ENCODE measurements at regions not wholly inside any gene's neighbourhood (a gene's known extent, or its start where the extent isn't known, plus 50 kb on each side); places are given as distances from the start of the nearest gene placed in this dataset.
"Not testable (repeated sequence)": the region's sequence is repeated elsewhere in the genome, so short reads cannot be mapped to it uniquely, and the experiment has no call there.

GRCh38 chr6:142644866-142645265 is 300.1 kb downstream of the HIVEP2 start:
- no peak for DNase-seq (ENCODE audit: low read depth)
- TF ChIP-seq CTCF (IDR thresholded peaks at IDR 0.05; ENCODE audit: insufficient read depth, low read depth, low read length): no peak
- H3K4me3 ChIP-seq (ENCODE audit: low read depth, low read length): no peak overlapping the region

DNA sequence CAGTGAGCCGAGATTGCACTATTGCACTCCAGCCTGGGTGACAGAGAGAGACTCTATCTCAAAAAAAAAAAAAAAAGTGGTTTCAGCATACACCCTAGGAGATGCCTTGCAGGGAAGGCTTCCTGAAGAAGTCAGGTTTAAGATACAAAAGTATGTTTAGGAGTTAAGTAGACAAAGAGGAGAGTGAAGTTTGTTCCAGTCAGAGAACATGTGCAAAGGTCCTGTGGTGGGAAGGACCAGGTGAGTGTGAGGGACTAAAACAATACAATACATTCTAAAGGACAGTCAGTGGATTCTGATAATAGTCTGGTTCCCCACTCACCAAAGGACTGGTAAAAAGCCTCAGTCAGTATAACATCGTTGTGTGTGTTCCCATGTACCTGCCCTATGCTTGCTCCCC is 299.3 kb downstream of the HIVEP2 start:
- no peak for TF ChIP-seq CTCF (IDR thresholded peaks at IDR 0.05; ENCODE audit: insufficient read depth, low read depth, low read length)
- H3K4me3 ChIP-seq (ENCODE audit: low read depth, low read length): no peak overlapping the region
- DNase-seq (ENCODE audit: low read depth): no peak

DNA sequence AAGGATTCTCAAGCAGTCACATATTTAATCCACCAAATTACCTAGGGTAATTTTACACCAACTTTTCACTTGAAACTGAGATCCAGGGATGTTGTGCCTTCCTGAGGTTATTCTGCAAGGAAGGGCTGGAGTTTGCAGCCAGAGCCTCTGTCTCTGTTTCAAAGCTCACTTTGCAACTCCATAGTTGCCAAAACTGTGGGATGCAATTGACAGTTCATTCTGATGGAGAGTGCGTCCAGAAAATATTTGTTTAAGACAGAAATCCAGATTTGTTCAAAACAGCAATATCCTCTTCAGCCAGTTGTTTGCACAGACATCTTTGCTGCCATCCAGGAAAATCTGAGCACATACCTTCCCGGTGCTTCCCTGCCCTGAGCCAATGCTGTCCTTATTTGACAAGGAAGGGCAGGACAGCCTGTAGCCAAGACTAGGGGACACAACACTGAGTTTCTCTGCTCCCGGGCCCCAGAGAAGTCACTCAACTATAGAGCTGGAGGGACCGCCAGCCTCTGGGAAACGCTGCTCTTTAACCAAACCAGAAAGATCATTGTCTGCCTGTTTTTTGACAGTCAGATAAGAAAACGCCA is 297.4 kb downstream of the HIVEP2 start:
- H3K4me3 ChIP-seq (ENCODE audit: low read depth, low read length): no peak overlapping the region
- DNase-seq (ENCODE audit: low read depth): no peak
- no peak for TF ChIP-seq CTCF (IDR thresholded peaks at IDR 0.05; ENCODE audit: insufficient read depth, low read depth, low read length)

DNA sequence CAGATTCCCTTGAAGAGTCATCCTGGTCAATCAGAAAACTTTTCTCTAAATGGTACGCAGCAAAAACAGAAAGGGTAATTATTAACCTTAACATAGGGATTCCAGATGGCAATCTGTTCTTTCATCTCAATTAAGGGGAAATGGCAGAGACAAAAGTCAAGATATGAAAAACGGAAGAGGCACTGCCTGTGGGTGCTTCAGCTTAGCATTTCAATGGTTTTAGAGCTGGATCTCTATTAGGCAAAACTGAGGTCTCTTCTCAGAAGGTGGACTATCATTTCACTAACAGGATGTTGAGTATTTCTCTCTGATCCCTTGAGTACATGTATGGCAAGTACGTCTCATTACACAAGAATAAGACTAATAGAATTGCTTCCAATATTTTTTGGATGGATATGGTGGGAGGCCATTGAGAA is 296.9 kb downstream of the HIVEP2 start:
- no peak for TF ChIP-seq CTCF (IDR thresholded peaks at IDR 0.05; ENCODE audit: insufficient read depth, low read depth, low read length)
- DNase-seq (ENCODE audit: low read depth): no peak
- no peak overlapping the region for H3K4me3 ChIP-seq (ENCODE audit: low read depth, low read length)

DNA sequence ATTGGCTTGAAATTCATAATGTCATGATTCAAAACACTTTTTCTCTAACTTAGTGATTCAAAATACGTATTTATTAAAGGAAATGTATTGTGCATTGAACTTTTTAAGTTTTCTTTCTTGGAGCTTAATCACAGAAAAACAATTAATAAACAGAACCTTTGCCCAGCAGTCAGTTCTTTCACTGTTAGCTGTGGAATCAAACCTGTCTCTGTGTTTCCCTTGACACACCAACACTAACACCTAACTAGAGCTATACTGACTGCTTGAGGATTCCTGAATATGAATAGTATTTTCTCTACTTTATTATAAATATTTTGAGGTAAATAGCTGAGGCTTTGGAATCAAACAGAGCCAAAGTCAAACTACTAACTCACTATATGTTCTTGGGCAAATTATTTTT is 296.4 kb downstream of the HIVEP2 start:
- no peak overlapping the region for H3K4me3 ChIP-seq (ENCODE audit: low read depth, low read length)
- no peak for DNase-seq (ENCODE audit: low read depth)
- TF ChIP-seq CTCF (IDR thresholded peaks at IDR 0.05; ENCODE audit: insufficient read depth, low read depth, low read length): no peak

- H3K4me3 ChIP-seq (ENCODE audit: low read depth, low read length); DNase-seq (ENCODE audit: low read depth): not testable (repeated sequence)
These were observed 295.3 kb downstream of the HIVEP2 start for GRCh38 chr6:142649438-142650234.

- DNase-seq (ENCODE audit: low read depth): no peak
- no peak overlapping the region for H3K4me3 ChIP-seq (ENCODE audit: low read depth, low read length)
These were observed 293.6 kb downstream of the HIVEP2 start for GRCh38 chr6:142651384-142651783.

More at GRCh38 chr6:142651384-142651783, 293.6 kb downstream of the HIVEP2 start:
- TF ChIP-seq CTCF (IDR thresholded peaks at IDR 0.05; ENCODE audit: insufficient read depth, low read depth, low read length): no peak
